ENCODE measurements at regions not wholly inside any gene's neighbourhood (a gene's known extent, or its start where the extent isn't known, plus 50 kb on each side); places are given as distances from the start of the nearest gene placed in this dataset.

DNA sequence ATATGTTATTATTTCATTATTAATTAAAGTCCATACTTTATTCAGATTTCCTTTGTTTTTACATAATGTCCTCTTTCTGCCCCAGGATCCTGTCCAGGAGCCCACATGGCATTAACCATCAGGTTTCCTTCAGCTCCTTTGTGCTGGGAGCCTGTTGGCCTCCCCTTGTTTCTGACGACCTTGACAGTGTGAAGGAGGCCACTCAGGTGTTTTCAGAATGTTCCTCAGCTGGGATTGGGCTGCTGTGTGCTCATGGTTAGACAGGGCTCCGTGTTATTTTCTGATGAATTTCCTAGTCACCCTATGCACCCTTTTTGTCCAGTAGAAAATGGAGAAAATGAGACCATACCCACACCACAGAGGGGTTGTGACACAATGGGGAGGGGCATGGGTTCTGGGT is 281.0 kb upstream of the FOXF1 start:
- POLR2A ChIA-PET, result no interaction called here
- BruUV-seq (replicated peaks), result no TSS peak
- no peaks in the 10 kb centered on the region for H4K20me1 ChIP-seq (replicated peaks; ENCODE audit: control insufficient read depth, extremely low read depth, insufficient read depth, low read length)
- H3K4me2 ChIP-seq (ENCODE audit: insufficient read depth, low read length), result no peak overlapping the region
- no peak overlapping the region for H2AFZ ChIP-seq (ENCODE audit: low read depth, low read length)
- no peaks in the 10 kb centered on the region for H3K9me1 ChIP-seq (replicated peaks; ENCODE audit: control insufficient read depth, extremely low read depth, insufficient read depth, low read length)
- CTCF ChIA-PET, result no interaction called here
- no peak overlapping the region for H3K27ac ChIP-seq (ENCODE audit: insufficient read depth, low read depth, low read length)
- no peaks in the 10 kb centered on the region for H3K36me3 ChIP-seq (ENCODE audit: control insufficient read depth in 2 of 2, extremely low read depth in 1 of 2, insufficient read depth in 2 of 2, low read length in 2 of 2)
- TF ChIP-seq, protein P1, sequence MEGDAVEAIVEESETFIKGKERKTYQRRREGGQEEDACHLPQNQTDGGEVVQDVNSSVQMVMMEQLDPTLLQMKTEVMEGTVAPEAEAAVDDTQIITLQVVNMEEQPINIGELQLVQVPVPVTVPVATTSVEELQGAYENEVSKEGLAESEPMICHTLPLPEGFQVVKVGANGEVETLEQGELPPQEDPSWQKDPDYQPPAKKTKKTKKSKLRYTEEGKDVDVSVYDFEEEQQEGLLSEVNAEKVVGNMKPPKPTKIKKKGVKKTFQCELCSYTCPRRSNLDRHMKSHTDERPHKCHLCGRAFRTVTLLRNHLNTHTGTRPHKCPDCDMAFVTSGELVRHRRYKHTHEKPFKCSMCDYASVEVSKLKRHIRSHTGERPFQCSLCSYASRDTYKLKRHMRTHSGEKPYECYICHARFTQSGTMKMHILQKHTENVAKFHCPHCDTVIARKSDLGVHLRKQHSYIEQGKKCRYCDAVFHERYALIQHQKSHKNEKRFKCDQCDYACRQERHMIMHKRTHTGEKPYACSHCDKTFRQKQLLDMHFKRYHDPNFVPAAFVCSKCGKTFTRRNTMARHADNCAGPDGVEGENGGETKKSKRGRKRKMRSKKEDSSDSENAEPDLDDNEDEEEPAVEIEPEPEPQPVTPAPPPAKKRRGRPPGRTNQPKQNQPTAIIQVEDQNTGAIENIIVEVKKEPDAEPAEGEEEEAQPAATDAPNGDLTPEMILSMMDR (IDR thresholded peaks at IDR 0.05; ENCODE audit: extremely low read depth in 1 of 2, insufficient read depth in 1 of 2, low read depth in 1 of 2, low read length in 2 of 2), result no peak
- TF ChIP-seq POLR2A (IDR thresholded peaks at IDR 0.05; ENCODE audit: low read depth, low read length), result no peak
- TF ChIP-seq FOS (IDR thresholded peaks at IDR 0.05; ENCODE audit: borderline replicate concordance, insufficient read depth, low read length), result no peak
- no peak for TF ChIP-seq GATA2 (IDR thresholded peaks at IDR 0.05; ENCODE audit: insufficient read depth, insufficient read length, low read depth, low read length)
- no peak for TF ChIP-seq EZH2 (IDR thresholded peaks at IDR 0.05; ENCODE audit: borderline replicate concordance, low read depth, low read length, severe bottlenecking)
- no peak for TF ChIP-seq POLR2AphosphoS5 (IDR thresholded peaks at IDR 0.05; ENCODE audit: insufficient read depth, low read depth, low read length)
- TF ChIP-seq JUN (IDR thresholded peaks at IDR 0.05; ENCODE audit: borderline replicate concordance, insufficient read depth, insufficient read length, low read depth), result no peak
- TF ChIP-seq MYC (IDR thresholded peaks at IDR 0.05; ENCODE audit: low read depth, low read length), result no peak
- H3K4me1 ChIP-seq (ENCODE audit: control insufficient read depth, extremely low read depth, insufficient read depth, low read length), result no peaks in the 10 kb centered on the region
- DNase-seq (ENCODE audit: low read depth, low spot score), result no peak
- no peak for FAIRE-seq
- H3K79me2 ChIP-seq (ENCODE audit: control insufficient read depth, insufficient read depth, low read length), result no peaks in the 10 kb centered on the region
- dilution Hi-C loops (cut with MboI; ENCODE audit: extremely low pct_ligation_motif_present, low sequenced_read_pairs) (no loop called here), intact Hi-C loops (cut with micrococcal nuclease) (no loop called here)
- H3K9me3 ChIP-seq (replicated peaks; ENCODE audit: control insufficient read depth, insufficient read depth, low read length), result no peaks in the 10 kb centered on the region
- H3K4me3 ChIP-seq (replicated peaks in 1 of 3; ENCODE audit: insufficient read depth in 1 of 3, low read depth in 1 of 3, low read length in 3 of 3), result no peak overlapping the region
- H3K27me3 ChIP-seq (ENCODE audit: control insufficient read depth in 2 of 2, insufficient read depth in 2 of 2, low read length in 2 of 2), result no peaks in the 10 kb centered on the region
- H3K9ac ChIP-seq (replicated peaks; ENCODE audit: extremely low read depth, insufficient read depth, low read length), result no peak overlapping the region

Data from endothelial cell of umbilical vein (primary cell).